GM12874 (cell line): ENCODE measurements at regions not wholly inside any gene's neighbourhood (a gene's known extent, or its start where the extent isn't known, plus 50 kb on each side); places are given as distances from the start of the nearest gene placed in this dataset.

Experiments used
- CTCF ChIP-seq: IDR thresholded peaks from 2 replicates; pipeline ENCODE4 v1.5.1; 2011; ENCODE audit warnings: low read depth, mild to moderate bottlenecking, control low read depth, low read length, moderate library complexity; ENCODE audit not compliant: insufficient read depth

DNA sequence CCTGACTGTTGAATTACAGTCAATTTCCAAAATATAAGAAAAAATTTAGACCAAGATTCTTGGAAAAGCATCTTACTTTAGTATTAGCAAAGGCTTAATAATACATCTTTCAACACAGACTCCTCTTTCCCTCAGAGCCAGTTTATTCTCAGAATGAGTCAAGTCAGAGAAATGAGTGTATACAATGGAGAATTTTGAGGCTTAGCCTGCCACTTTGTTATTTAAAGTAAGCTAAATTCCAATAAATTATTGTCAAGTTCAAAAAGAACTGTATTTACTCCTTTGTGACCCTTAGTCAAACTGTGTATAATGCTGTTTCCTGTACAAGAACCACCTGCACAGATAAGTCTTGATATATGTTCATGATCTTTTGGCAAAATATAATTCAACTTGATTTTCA is 428.5 kb upstream of the ITGA1 start:
- TF ChIP-seq CTCF = no peak

GRCh38 chr5:52360985-52361384 is 426.7 kb upstream of the ITGA1 start:
- no peak for TF ChIP-seq CTCF

DNA sequence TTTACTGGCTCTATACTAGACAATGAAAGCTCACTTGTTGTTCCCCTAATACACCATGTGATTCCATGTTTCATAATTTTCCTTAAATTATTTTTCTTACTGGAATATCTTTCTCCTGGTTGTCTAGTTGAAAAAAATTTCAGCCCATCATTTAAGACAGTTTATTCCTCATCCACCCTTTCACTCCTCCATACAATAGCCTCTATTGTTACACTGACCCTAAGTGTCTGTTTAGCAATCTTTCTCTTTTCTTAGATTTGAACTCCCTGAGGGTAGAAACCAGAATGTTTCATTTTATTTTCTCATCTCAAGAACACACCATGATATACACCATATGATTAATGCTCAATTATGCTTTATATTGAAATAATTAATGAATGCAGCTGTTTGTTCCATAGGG is 413.4 kb upstream of the ITGA1 start:
- TF ChIP-seq CTCF = no peak

GRCh38 chr5:52375969-52376368 is 411.7 kb upstream of the ITGA1 start:
- TF ChIP-seq CTCF = no peak

DNA sequence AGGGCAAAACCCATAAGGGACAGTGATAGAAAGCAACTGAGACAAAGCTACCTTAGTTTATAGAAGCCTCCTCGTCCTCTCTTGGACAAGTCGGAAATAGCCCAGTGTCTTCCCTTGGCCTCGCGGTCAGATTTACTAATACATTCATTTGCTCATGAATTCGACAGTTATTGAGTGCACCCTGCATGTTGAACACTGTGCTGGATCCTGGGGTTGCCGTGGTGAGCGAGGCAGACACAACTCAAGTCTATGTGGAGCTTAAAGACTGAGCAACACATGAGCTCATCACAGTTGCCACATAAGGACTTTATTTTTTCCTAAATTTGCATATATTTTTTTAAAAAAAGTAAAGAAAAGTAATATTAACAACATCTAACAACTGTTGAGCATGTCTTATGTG is 411.1 kb upstream of the ITGA1 start:
- no peak for TF ChIP-seq CTCF

GRCh38 chr5:52378237-52378636 is 409.5 kb upstream of the ITGA1 start:
- TF ChIP-seq CTCF = no peak

DNA sequence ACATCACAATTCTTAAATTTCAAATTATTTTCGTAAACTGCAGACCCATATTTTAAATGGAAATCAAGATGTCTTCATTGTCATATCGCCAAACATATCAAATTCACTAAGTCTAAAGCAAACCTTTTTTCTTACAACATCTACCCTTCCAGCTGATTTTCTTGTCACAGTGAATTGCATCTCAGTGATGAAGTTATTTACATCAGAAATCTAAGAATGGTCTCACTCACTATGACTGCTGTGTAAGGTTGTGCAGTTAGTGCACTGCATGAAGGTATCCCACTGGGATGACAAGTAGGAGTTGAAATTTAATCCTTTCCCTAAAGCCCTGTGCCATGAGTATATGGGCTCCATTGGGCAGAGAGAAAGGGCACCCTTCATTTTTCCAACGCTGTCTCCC is 399.4 kb upstream of the ITGA1 start:
- no peak for TF ChIP-seq CTCF

DNA sequence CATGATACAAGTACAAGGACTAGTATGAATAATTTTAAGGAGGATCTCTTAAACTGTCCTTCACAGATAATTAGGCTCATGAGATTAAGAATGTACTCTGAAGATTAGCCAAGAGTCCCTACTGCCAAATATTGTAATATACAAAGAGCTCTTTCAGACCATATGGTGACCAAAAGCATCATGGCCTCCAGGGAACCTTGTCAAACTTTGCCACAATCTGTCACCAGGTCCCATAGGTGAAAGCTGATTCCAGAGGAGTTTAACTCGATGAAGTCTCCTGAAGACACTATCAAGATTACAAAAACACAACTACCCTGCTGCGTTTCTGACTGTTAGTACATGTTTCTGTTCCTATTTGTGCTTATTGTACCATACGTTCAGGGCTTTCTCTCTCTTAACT is 395.4 kb upstream of the ITGA1 start:
- no peak for TF ChIP-seq CTCF
